ENCODE measurements at regions not wholly inside any gene's neighbourhood (a gene's known extent, or its start where the extent isn't known, plus 50 kb on each side); places are given as distances from the start of the nearest gene placed in this dataset.

GRCh38 chr14:58987591-58987990 lies 200.9 kb upstream of the DAAM1 start:
- TF ChIP-seq JUND (IDR thresholded peaks at IDR 0.05) (no peak), EZH2phosphoT487 (IDR thresholded peaks at IDR 0.05; ENCODE audit: borderline replicate concordance, low read depth) (no peak), REST (IDR thresholded peaks at IDR 0.05; ENCODE audit: low read depth, low read length) (no peak), CTCF (IDR thresholded peaks at IDR 0.05) (no peak), RAD21 (IDR thresholded peaks at IDR 0.05; ENCODE audit: low read length) (no peak), POLR2AphosphoS5 (IDR thresholded peaks at IDR 0.05; ENCODE audit: low read depth, low read length) (no peak), SIN3A (IDR thresholded peaks at IDR 0.05; ENCODE audit: borderline replicate concordance, low read depth, low read length) (no peak)
